Vagina (tissue), 2 donors: ENCODE measurements at regions not wholly inside any gene's neighbourhood (a gene's known extent, or its start where the extent isn't known, plus 50 kb on each side); places are given as distances from the start of the nearest gene placed in this dataset.

Experiments
- POLR2A ChIP-seq, 2 donors: fragments of 450-650 bp; IDR thresholded peaks; one replicate each; pipeline ENCODE4 v1.6.1; 2017; ENCODE audit warnings: antibody characterized with exemption in 2 of 2, mild to moderate bottlenecking in 2 of 2, moderate library complexity in 2 of 2
- POLR2AphosphoS5 ChIP-seq, 2 donors: sonication (generic); formaldehyde crosslinking; IDR thresholded peaks; one replicate each; pipeline ENCODE4 v1.9.0; 2017; ENCODE audit warnings: antibody characterized with exemption in 2 of 2, mild to moderate bottlenecking in 2 of 2, low read depth in 1 of 2; ENCODE audit not compliant: insufficient read depth in 1 of 2
- TF ChIP-seq, protein P1 (sequence below), 3 experiments: fragments of 450-650 bp in 2 of 3; fragments of 200-600 bp in 1 of 3; sonication (generic) in 1 of 3; IDR thresholded peaks; one replicate each; pipeline ENCODE4 v1.5.1; 2017 to 2019; ENCODE audit warnings: antibody characterized with exemption in 3 of 3, mild to moderate bottlenecking in 2 of 3, moderate library complexity in 2 of 3

- TF ChIP-seq, protein P1, sequence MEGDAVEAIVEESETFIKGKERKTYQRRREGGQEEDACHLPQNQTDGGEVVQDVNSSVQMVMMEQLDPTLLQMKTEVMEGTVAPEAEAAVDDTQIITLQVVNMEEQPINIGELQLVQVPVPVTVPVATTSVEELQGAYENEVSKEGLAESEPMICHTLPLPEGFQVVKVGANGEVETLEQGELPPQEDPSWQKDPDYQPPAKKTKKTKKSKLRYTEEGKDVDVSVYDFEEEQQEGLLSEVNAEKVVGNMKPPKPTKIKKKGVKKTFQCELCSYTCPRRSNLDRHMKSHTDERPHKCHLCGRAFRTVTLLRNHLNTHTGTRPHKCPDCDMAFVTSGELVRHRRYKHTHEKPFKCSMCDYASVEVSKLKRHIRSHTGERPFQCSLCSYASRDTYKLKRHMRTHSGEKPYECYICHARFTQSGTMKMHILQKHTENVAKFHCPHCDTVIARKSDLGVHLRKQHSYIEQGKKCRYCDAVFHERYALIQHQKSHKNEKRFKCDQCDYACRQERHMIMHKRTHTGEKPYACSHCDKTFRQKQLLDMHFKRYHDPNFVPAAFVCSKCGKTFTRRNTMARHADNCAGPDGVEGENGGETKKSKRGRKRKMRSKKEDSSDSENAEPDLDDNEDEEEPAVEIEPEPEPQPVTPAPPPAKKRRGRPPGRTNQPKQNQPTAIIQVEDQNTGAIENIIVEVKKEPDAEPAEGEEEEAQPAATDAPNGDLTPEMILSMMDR (IDR thresholded peaks at IDR 0.05), result no peak
- TF ChIP-seq POLR2AphosphoS5 (IDR thresholded peaks at IDR 0.05; ENCODE audit: insufficient read depth in 1 of 2, low read depth in 1 of 2), result no peak
- TF ChIP-seq POLR2A (IDR thresholded peaks at IDR 0.05), result no peak
Measured at GRCh38 chr2:52916981-52917380, 850.6 kb upstream of the CHAC2 start.
